ENCODE measurements at regions not wholly inside any gene's neighbourhood (a gene's known extent, or its start where the extent isn't known, plus 50 kb on each side); places are given as distances from the start of the nearest gene placed in this dataset.

GRCh38 chr3:80701349-80701748, 933.6 kb upstream of the ROBO1 start:
- TF ChIP-seq POLR2A (IDR thresholded peaks at IDR 0.05) (no peak), CTCF (IDR thresholded peaks at IDR 0.05) (no peak)
